HCT116 (cell line): ENCODE measurements at regions not wholly inside any gene's neighbourhood (a gene's known extent, or its start where the extent isn't known, plus 50 kb on each side); places are given as distances from the start of the nearest gene placed in this dataset.

Experiments used
- ATAC-seq: fragments of 200-7000 bp; cut with Tn5 transposase; 2 replicates; pipeline ENCODE4 v1.9.1; 2020; ENCODE audit warnings: mild to moderate bottlenecking, moderate library complexity
- BruUV-seq: library from RNA; stranded (reverse); fragments of 400-500 nt; replicated peaks from 2 replicates; lab custom pipeline; 2021; lab: Mats Ljungman, UMichigan
- CTCF ChIA-PET: fragments of 300-600 bp; sonication (Branson Sonifier 250); formaldehyde crosslinking; loops from one replicate; lab custom pipeline; 2021; ENCODE audit warnings: antibody characterized with exemption; lab: Charles Lee
- POLR2A ChIA-PET: fragments of 300-600, 350-600 bp; sonication (Branson Sonifier 250); formaldehyde crosslinking; loops from one replicate; lab custom pipeline; 2021; ENCODE audit warnings: antibody characterized with exemption; lab: Charles Lee
- RAD21 ChIA-PET, 2 experiments: fragments of 300-600 bp; sonication (Branson Sonifier 250); formaldehyde crosslinking; loops; one replicate each; lab custom pipeline; 2023; ENCODE audit warnings: low total read pairs in 2 of 2; ENCODE audit not compliant: uncharacterized antibody in 2 of 2, unreplicated experiment in 2 of 2, low non-redundant PET in 1 of 2; lab: Charles Lee
- DNase-seq: peaks from one replicate; pipeline ENCODE4 v3.0.0-alpha.2; 2010; ENCODE audit warnings: low read depth, low spot score
- H2AFZ ChIP-seq: fragments of 200-600 bp; shearing (Covaris generic), sonication (generic); 2 replicates; pipeline ENCODE4 v1.6.1; 2017; ENCODE audit warnings: low read depth, mixed run types, mixed read lengths, antibody characterized with exemption, low read length; ENCODE audit not compliant: poor library complexity, severe bottlenecking
- H3K27ac ChIP-seq: 2 replicates; pipeline ENCODE4 v1.5.1; 2012; ENCODE audit warnings: low read depth, low read length
- H3K27me3 ChIP-seq: fragments of 200-600 bp; sonication (generic); 2 replicates; pipeline ENCODE4 v1.6.1; 2016; ENCODE audit warnings: mixed run types, low read length, mixed read lengths; ENCODE audit not compliant: insufficient read depth
- H3K36me3 ChIP-seq, 2 experiments: fragments of 200-500 bp in 1 of 2; fragments of 200-600 bp in 1 of 2; sonication (Bioruptor generic) in 1 of 2; sonication (generic) in 1 of 2; 2 replicates each; pipeline versions ENCODE4 v1.5.1 to v1.6.1; 2014 to 2016; ENCODE audit warnings: low read length in 2 of 2, inconsistent platforms in 1 of 2, mixed read lengths in 1 of 2, mixed run types in 1 of 2; ENCODE audit not compliant: insufficient read depth in 2 of 2, control insufficient read depth in 1 of 2
- H3K4me1 ChIP-seq, 2 experiments: fragments of 200-600 bp in 1 of 2; sonication (generic) in 1 of 2; 2 replicates each; pipeline versions ENCODE4 v1.5.1 to v1.6.1; 2012 to 2017; ENCODE audit warnings: low read length in 2 of 2, inconsistent platforms in 1 of 2, mild to moderate bottlenecking in 1 of 2, mixed read lengths in 1 of 2, mixed run types in 1 of 2, moderate library complexity in 1 of 2; ENCODE audit not compliant: insufficient read depth in 2 of 2, control insufficient read depth in 1 of 2
- H3K4me2 ChIP-seq: fragments of 200-600 bp; sonication (generic); 2 replicates; pipeline ENCODE4 v1.6.1; 2017; ENCODE audit warnings: mixed run types, low read length, mixed read lengths
- H3K4me3 ChIP-seq, 2 experiments: fragments of 200-600 bp in 1 of 2; sonication (generic) in 1 of 2; replicated peaks in 1 of 2; 2 replicates each; pipeline ENCODE4 v1.5.1; 2011 to 2016; ENCODE audit warnings: low read length in 2 of 2, control low read depth in 1 of 2, low read depth in 1 of 2, mild to moderate bottlenecking in 1 of 2, mixed read lengths in 1 of 2, mixed run types in 1 of 2
- H3K79me2 ChIP-seq: fragments of 200-600 bp; sonication (generic); 2 replicates; pipeline ENCODE4 v1.6.1; 2017; ENCODE audit warnings: mild to moderate bottlenecking, mixed run types, low read length, moderate library complexity, mixed read lengths; ENCODE audit not compliant: insufficient read depth
- H3K9ac ChIP-seq: fragments of 200-600 bp; sonication (generic); 2 replicates; pipeline ENCODE4 v1.6.1; 2016; ENCODE audit warnings: low read length, mixed read lengths
- H3K9me2 ChIP-seq: fragments of 200-600 bp; sonication (generic), shearing (Covaris generic); 2 replicates; pipeline ENCODE4 v1.6.1; 2017; ENCODE audit warnings: mixed run types, mild to moderate bottlenecking, moderate library complexity; ENCODE audit not compliant: insufficient read depth
- H3K9me3 ChIP-seq, 2 experiments: fragments of 200-500 bp in 1 of 2; fragments of 200-600 bp in 1 of 2; sonication (Bioruptor generic) in 1 of 2; sonication (generic) in 1 of 2; 2 replicates each; pipeline ENCODE4 v1.6.1; 2014 to 2017; ENCODE audit warnings: low read length in 2 of 2, mixed read lengths in 2 of 2, inconsistent platforms in 1 of 2, low read depth in 1 of 2, mild to moderate bottlenecking in 1 of 2, mixed run types in 1 of 2, moderate library complexity in 1 of 2; ENCODE audit not compliant: control insufficient read depth in 1 of 2, insufficient read depth in 1 of 2
- H4K20me1 ChIP-seq: fragments of 200-600 bp; sonication (generic), shearing (Covaris generic); 2 replicates; pipeline ENCODE4 v1.6.1; 2017; ENCODE audit warnings: mixed run types, mild to moderate bottlenecking, moderate library complexity; ENCODE audit not compliant: insufficient read depth
- CBX3 ChIP-seq: IDR thresholded peaks from 2 replicates; pipeline ENCODE4 v1.6.1; 2012; ENCODE audit warnings: low read depth
- CEBPB ChIP-seq: IDR thresholded peaks from 2 replicates; pipeline ENCODE4 v1.6.1; 2012; ENCODE audit warnings: low read depth
- EGR1 ChIP-seq: IDR thresholded peaks from 2 replicates; pipeline ENCODE4 v1.6.1; 2012; ENCODE audit warnings: low read depth
- ELF1 ChIP-seq: IDR thresholded peaks from 2 replicates; pipeline ENCODE4 v1.6.1; 2012; ENCODE audit warnings: low read depth, borderline replicate concordance
- FOSL1 ChIP-seq: IDR thresholded peaks from 2 replicates; pipeline ENCODE4 v1.6.1; 2012; ENCODE audit warnings: low read depth
- JUND ChIP-seq: IDR thresholded peaks from 2 replicates; pipeline ENCODE4 v1.6.1; 2012
- POLR2A ChIP-seq: IDR thresholded peaks from 2 replicates; pipeline ENCODE4 v1.7.0; 2011; ENCODE audit warnings: borderline replicate concordance; ENCODE audit not compliant: insufficient read depth, insufficient read length; ENCODE audit errors: extremely low read depth
- POLR2AphosphoS5 ChIP-seq: IDR thresholded peaks from 2 replicates; pipeline ENCODE4 v1.6.1; 2011; ENCODE audit warnings: mild to moderate bottlenecking, low read depth, low read length, moderate library complexity
- RAD21 ChIP-seq: IDR thresholded peaks from 2 replicates; pipeline ENCODE4 v1.6.1; 2012; ENCODE audit warnings: low read depth, mild to moderate bottlenecking
- REST ChIP-seq: IDR thresholded peaks from 2 replicates; pipeline ENCODE4 v1.6.1; 2012; ENCODE audit warnings: low read depth
- SIN3A ChIP-seq: IDR thresholded peaks from 2 replicates; pipeline ENCODE4 v1.6.1; 2012; ENCODE audit warnings: low read depth
- SP1 ChIP-seq: IDR thresholded peaks from 2 replicates; pipeline ENCODE4 v1.6.1; 2012; ENCODE audit warnings: low read depth
- SRF ChIP-seq: IDR thresholded peaks from 2 replicates; pipeline ENCODE4 v1.6.1; 2012; ENCODE audit warnings: low read depth
- YY1 ChIP-seq: IDR thresholded peaks from 2 replicates; pipeline ENCODE4 v1.6.1; 2011; ENCODE audit warnings: low read length, low read depth, moderate library complexity, mild to moderate bottlenecking; ENCODE audit not compliant: insufficient replicate concordance; ENCODE audit errors: extremely low read depth
- ZBTB33 ChIP-seq: IDR thresholded peaks from 2 replicates; pipeline ENCODE4 v1.6.1; 2011; ENCODE audit warnings: mild to moderate bottlenecking, low read length, moderate library complexity; ENCODE audit not compliant: insufficient replicate concordance; ENCODE audit errors: extremely low read depth
- ZFX ChIP-seq: fragments of 450-650 bp; IDR thresholded peaks from 2 replicates; pipeline ENCODE4 v1.6.1; 2017
- ZNF274 ChIP-seq: fragments of 200-500 bp; sonication (Bioruptor generic); IDR thresholded peaks from 2 replicates; pipeline ENCODE4 v1.6.1; 2014; ENCODE audit warnings: mild to moderate bottlenecking, low read depth, low read length, inconsistent platforms
- intact Hi-C: fragments of 100-400 bp; cut with micrococcal nuclease; formaldehyde crosslinking; loops from 2 replicates; pipeline ENCODE4 v1.10.0; 2022
- TF ChIP-seq, protein P1 (sequence below): IDR thresholded peaks from 2 replicates; pipeline ENCODE4 v1.6.1; 2012

- POLR2A ChIA-PET = no interaction called here
Observed at GRCh38 chr20:25749649-25750048, 53.0 kb upstream of the ZNF337 start.

More at GRCh38 chr20:25749649-25750048, 53.0 kb upstream of the ZNF337 start:
- no peaks in the 10 kb centered on the region for H3K27me3 ChIP-seq
- intact Hi-C loops = no loop called here
- BruUV-seq = no TSS peak
- no peak for DNase-seq
- no peaks in the 10 kb centered on the region for H3K4me1 ChIP-seq
- H3K9me2 ChIP-seq = no peaks in the 10 kb centered on the region
- H4K20me1 ChIP-seq = no peaks in the 10 kb centered on the region
- H3K4me2 ChIP-seq = no peak overlapping the region
- CTCF ChIA-PET = no interaction called here
- TF ChIP-seq FOSL1 (no peak), ZBTB33 (no peak), ZNF274 (no peak), SIN3A (no peak), ELF1 (no peak), POLR2A (no peak), POLR2AphosphoS5 (no peak), JUND (no peak), CBX3 (no peak), SP1 (no peak), YY1 (no peak), RAD21 (no peak), CEBPB (no peak), REST (no peak), SRF (no peak), EGR1 (no peak), ZFX (no peak)
- TF ChIP-seq, protein P1, sequence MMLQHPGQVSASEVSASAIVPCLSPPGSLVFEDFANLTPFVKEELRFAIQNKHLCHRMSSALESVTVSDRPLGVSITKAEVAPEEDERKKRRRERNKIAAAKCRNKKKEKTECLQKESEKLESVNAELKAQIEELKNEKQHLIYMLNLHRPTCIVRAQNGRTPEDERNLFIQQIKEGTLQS = no peak
- TF ChIP-seq, all 23 proteins: peak for 0
- H3K9me3 ChIP-seq = no peaks in the 10 kb centered on the region
- no peak for ATAC-seq
- no peak overlapping the region for H2AFZ ChIP-seq
- RAD21 ChIA-PET = no interaction called here
- no peak overlapping the region for H3K4me3 ChIP-seq
- no peak overlapping the region for H3K9ac ChIP-seq
- no peaks in the 10 kb centered on the region for H3K36me3 ChIP-seq
- H3K79me2 ChIP-seq = no peaks in the 10 kb centered on the region
- no peak overlapping the region for H3K27ac ChIP-seq
